Tibial nerve (tissue), 3 donors: ENCODE measurements at regions not wholly inside any gene's neighbourhood (a gene's known extent, or its start where the extent isn't known, plus 50 kb on each side); places are given as distances from the start of the nearest gene placed in this dataset.

Source experiments
- POLR2A ChIP-seq, 2 donors: fragments of 450-650 bp; IDR thresholded peaks; one replicate each; pipeline ENCODE4 v1.6.1; 2017; ENCODE audit warnings: antibody characterized with exemption in 2 of 2, mild to moderate bottlenecking in 2 of 2, moderate library complexity in 2 of 2
- TF ChIP-seq, protein P1 (sequence below), 5 experiments: fragments of 200-600 bp in 3 of 5; fragments of 450-650 bp in 2 of 5; sonication (generic) in 3 of 5; IDR thresholded peaks; one replicate each; pipeline ENCODE4 v1.5.1; 2016 to 2019; ENCODE audit warnings: antibody characterized with exemption in 5 of 5, mild to moderate bottlenecking in 3 of 5, moderate library complexity in 2 of 5

GRCh38 chr5:162684145-162684544 lies 616.6 kb downstream of the GABRG2 start:
- TF ChIP-seq, protein P1, sequence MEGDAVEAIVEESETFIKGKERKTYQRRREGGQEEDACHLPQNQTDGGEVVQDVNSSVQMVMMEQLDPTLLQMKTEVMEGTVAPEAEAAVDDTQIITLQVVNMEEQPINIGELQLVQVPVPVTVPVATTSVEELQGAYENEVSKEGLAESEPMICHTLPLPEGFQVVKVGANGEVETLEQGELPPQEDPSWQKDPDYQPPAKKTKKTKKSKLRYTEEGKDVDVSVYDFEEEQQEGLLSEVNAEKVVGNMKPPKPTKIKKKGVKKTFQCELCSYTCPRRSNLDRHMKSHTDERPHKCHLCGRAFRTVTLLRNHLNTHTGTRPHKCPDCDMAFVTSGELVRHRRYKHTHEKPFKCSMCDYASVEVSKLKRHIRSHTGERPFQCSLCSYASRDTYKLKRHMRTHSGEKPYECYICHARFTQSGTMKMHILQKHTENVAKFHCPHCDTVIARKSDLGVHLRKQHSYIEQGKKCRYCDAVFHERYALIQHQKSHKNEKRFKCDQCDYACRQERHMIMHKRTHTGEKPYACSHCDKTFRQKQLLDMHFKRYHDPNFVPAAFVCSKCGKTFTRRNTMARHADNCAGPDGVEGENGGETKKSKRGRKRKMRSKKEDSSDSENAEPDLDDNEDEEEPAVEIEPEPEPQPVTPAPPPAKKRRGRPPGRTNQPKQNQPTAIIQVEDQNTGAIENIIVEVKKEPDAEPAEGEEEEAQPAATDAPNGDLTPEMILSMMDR (IDR thresholded peaks at IDR 0.05): no peak
- no peak for TF ChIP-seq POLR2A (IDR thresholded peaks at IDR 0.05)
